IMR-90 (cell line): ENCODE measurements at regions not wholly inside any gene's neighbourhood (a gene's known extent, or its start where the extent isn't known, plus 50 kb on each side); places are given as distances from the start of the nearest gene placed in this dataset.

Experiments
- ATAC-seq: fragments of 200-7000 bp; cut with Tn5 transposase; 2 replicates; pipeline ENCODE4 v1.9.1; 2020; ENCODE audit warnings: low read depth, mild to moderate bottlenecking, moderate library complexity
- BruUV-seq: library from RNA; stranded (reverse); fragments of 400-500 nt; replicated peaks from 2 replicates; lab custom pipeline; 2021; lab: Mats Ljungman, UMichigan
- CTCF ChIA-PET: fragments of 300-600 bp; formaldehyde crosslinking; extraction: SDS; loops from one replicate; lab custom pipeline; 2021; ENCODE audit warnings: antibody characterized with exemption; lab: Yijun Ruan, JAX
- POLR2A ChIA-PET: fragments of 300-600 bp; sonication (Branson Sonifier 250); formaldehyde crosslinking; loops from one replicate; lab custom pipeline; 2022; ENCODE audit warnings: antibody characterized with exemption; ENCODE audit not compliant: unreplicated experiment; lab: Charles Lee
- DNase-seq: peaks from one replicate; pipeline ENCODE4 v3.0.0; 2013
- H2AFZ ChIP-seq: replicated peaks from 2 replicates; pipeline ENCODE3; 2013; ENCODE audit warnings: low read length, mild to moderate bottlenecking; ENCODE audit not compliant: poor library complexity
- H2AK5ac ChIP-seq: 2 replicates; pipeline ENCODE4 v1.6.1; 2013; ENCODE audit warnings: low read depth, low read length, inconsistent platforms
- H2AK9ac ChIP-seq: replicated peaks from 2 replicates; pipeline ENCODE3; 2013; ENCODE audit warnings: mild to moderate bottlenecking, low read depth, low read length, moderate library complexity; ENCODE audit not compliant: poor library complexity
- H2BK120ac ChIP-seq: 2 replicates; pipeline ENCODE4 v1.6.1; 2013; ENCODE audit warnings: low read depth, low read length, inconsistent platforms
- H2BK15ac ChIP-seq: 3 replicates; pipeline ENCODE4 v1.6.1; 2013; ENCODE audit warnings: low read depth, low read length, inconsistent platforms
- H2BK20ac ChIP-seq: 2 replicates; pipeline ENCODE4 v1.6.1; 2013; ENCODE audit warnings: low read depth, mild to moderate bottlenecking, inconsistent platforms, low read length, moderate library complexity
- H2BK5ac ChIP-seq: 2 replicates; pipeline ENCODE4 v1.6.1; 2013; ENCODE audit warnings: mild to moderate bottlenecking, low read depth, low read length, inconsistent platforms; ENCODE audit not compliant: poor library complexity, severe bottlenecking
- H3K14ac ChIP-seq: replicated peaks from 2 replicates; pipeline ENCODE4 v1.6.1; 2013; ENCODE audit warnings: low read depth, low read length, inconsistent platforms
- H3K18ac ChIP-seq: 2 replicates; pipeline ENCODE4 v1.6.1; 2013; ENCODE audit warnings: low read depth, low read length, control low read depth
- H3K23ac ChIP-seq: 2 replicates; pipeline ENCODE4 v1.6.1; 2013; ENCODE audit warnings: low read depth, low read length, inconsistent platforms
- H3K27ac ChIP-seq: 2 replicates; pipeline ENCODE4 v1.5.1; 2013; ENCODE audit warnings: mild to moderate bottlenecking, control low read depth, low read length; ENCODE audit not compliant: insufficient read depth
- H3K27me3 ChIP-seq: 2 replicates; pipeline ENCODE4 v1.6.1; 2013; ENCODE audit warnings: low read length; ENCODE audit not compliant: control insufficient read depth, insufficient read depth
- H3K36me3 ChIP-seq: 2 replicates; pipeline ENCODE4 v1.6.1; 2013; ENCODE audit warnings: low read length, mixed read lengths; ENCODE audit not compliant: control insufficient read depth, insufficient read depth
- H3K4ac ChIP-seq: 2 replicates; pipeline ENCODE4 v1.6.1; 2013; ENCODE audit warnings: low read depth, low read length, inconsistent platforms
- H3K4me1 ChIP-seq: 2 replicates; pipeline ENCODE4 v1.6.1; 2013; ENCODE audit warnings: low read length, mixed read lengths; ENCODE audit not compliant: control insufficient read depth, insufficient read depth
- H3K4me2 ChIP-seq: 2 replicates; pipeline ENCODE4 v1.6.1; 2013; ENCODE audit warnings: low read depth, mild to moderate bottlenecking, control low read depth, low read length, moderate library complexity
- H3K4me3 ChIP-seq: 2 replicates; pipeline ENCODE4 v1.5.1; 2013; ENCODE audit warnings: low read depth, mild to moderate bottlenecking, control low read depth, low read length, moderate library complexity; ENCODE audit not compliant: insufficient read depth
- H3K56ac ChIP-seq: 2 replicates; pipeline ENCODE4 v1.6.1; 2013; ENCODE audit warnings: low read length, inconsistent platforms; ENCODE audit not compliant: insufficient read depth; ENCODE audit errors: extremely low read depth
- H3K79me1 ChIP-seq, 2 experiments: 2 replicates each; pipeline ENCODE4 v1.6.1; 2013; ENCODE audit warnings: low read length in 2 of 2, inconsistent platforms in 1 of 2, low read depth in 1 of 2
- H3K9ac ChIP-seq: 2 replicates; pipeline ENCODE4 v1.6.1; 2013; ENCODE audit warnings: low read depth, low read length, control low read depth
- H3K9me1 ChIP-seq: 2 replicates; pipeline ENCODE4 v1.6.1; 2013; ENCODE audit warnings: low read length, inconsistent platforms; ENCODE audit not compliant: insufficient read depth
- H3K9me3 ChIP-seq: 2 replicates; pipeline ENCODE4 v1.6.1; 2013; ENCODE audit warnings: low read length; ENCODE audit not compliant: control insufficient read depth, insufficient read depth
- H4K20me1 ChIP-seq: 2 replicates; pipeline ENCODE4 v1.6.1; 2013; ENCODE audit warnings: low read length, inconsistent platforms; ENCODE audit not compliant: insufficient read depth
- H4K5ac ChIP-seq: 2 replicates; pipeline ENCODE4 v1.6.1; 2013; ENCODE audit warnings: mild to moderate bottlenecking, low read depth, low read length, control low read depth
- H4K8ac ChIP-seq, 2 experiments: 2 replicates each; pipeline ENCODE4 v1.6.1; 2013; ENCODE audit warnings: low read depth in 2 of 2, low read length in 2 of 2, control low read depth in 1 of 2, inconsistent platforms in 1 of 2
- H4K91ac ChIP-seq: 2 replicates; pipeline ENCODE4 v1.6.1; 2013; ENCODE audit warnings: low read depth, low read length, inconsistent platforms; ENCODE audit not compliant: insufficient read depth
- FOS ChIP-seq: fragments of 150-350 bp; IDR thresholded peaks from 2 replicates; pipeline ENCODE4 v1.6.1; 2016; ENCODE audit warnings: low read depth, low read length
- NFE2L2 ChIP-seq: fragments of 150-350 bp; IDR thresholded peaks from 2 replicates; pipeline ENCODE4 v1.6.1; 2016; ENCODE audit warnings: low read depth, mild to moderate bottlenecking, low read length
- RCOR1 ChIP-seq: IDR thresholded peaks from 2 replicates; pipeline ENCODE4 v1.6.1; 2012; ENCODE audit warnings: mild to moderate bottlenecking, low read length, improper control_type of control experiment; ENCODE audit not compliant: insufficient replicate concordance
- WGBS, 2 experiments: methylation state at CpG; one replicate each; pipeline versions ENCODE4 v1.1.5 to v1.1.7; 2013; ENCODE audit warnings: missing lambda C conversion rate in 2 of 2; ENCODE audit not compliant: insufficient read length in 1 of 2; ENCODE audit errors: extremely low coverage in 2 of 2; 5-methylcytosine and 5-hydroxymethylcytosine counted together
- dilution Hi-C: fragments of 300-500 bp; cut with HindIII; formaldehyde crosslinking; loops from one replicate; pipeline ENCODE4 v1.14.3; 2018; ENCODE audit warnings: low sequenced_read_pairs; ENCODE audit not compliant: unreplicated experiment
- in situ Hi-C: fragments of 300-500 bp; cut with MboI; formaldehyde crosslinking; loops from 3 replicates; pipeline ENCODE4 v1.14.3; 2019; ENCODE audit warnings: low sequenced_read_pairs, inconsistent platforms, mixed read lengths
- intact Hi-C: fragments of 100-400 bp; cut with micrococcal nuclease; formaldehyde crosslinking; loops from 2 replicates; pipeline ENCODE4 v1.10.0; 2022

- no peak overlapping the region for H3K56ac ChIP-seq
- TF ChIP-seq NFE2L2 (no peak), FOS (no peak), RCOR1 (no peak)
- no peak overlapping the region for H3K27ac ChIP-seq
- H3K27me3 ChIP-seq = no peaks in the 10 kb centered on the region
- intact Hi-C loops = no loop called here
- H4K8ac ChIP-seq = no peak overlapping the region
- ATAC-seq = no peak
- H3K79me1 ChIP-seq = no peaks in the 10 kb centered on the region
- ChIA-PET CTCF (no interaction called here), POLR2A (no interaction called here)
- no peaks in the 10 kb centered on the region for H3K9me1 ChIP-seq
- no peak overlapping the region for H3K14ac ChIP-seq
- 87% methylated on average over 7 of the region's 10 CpGs; no CpG with 5 or more reads in 1 of the 2 experiments for WGBS, 2 experiments
- H2AK9ac ChIP-seq = no peak overlapping the region
- H3K36me3 ChIP-seq = peaks cover 7% of the 10 kb centered on the region
- dilution Hi-C loops = no loop called here
- no peak overlapping the region for H3K4me2 ChIP-seq
- no peak for DNase-seq
- no peak overlapping the region for H2BK120ac ChIP-seq
- H3K4me1 ChIP-seq = no peaks in the 10 kb centered on the region
- H4K91ac ChIP-seq = no peak overlapping the region
- H4K5ac ChIP-seq = no peak overlapping the region
- no TSS peak for BruUV-seq
- no peak overlapping the region for H3K4ac ChIP-seq
- no peak overlapping the region for H2BK5ac ChIP-seq
- in situ Hi-C loops = no loop called here
- H2BK20ac ChIP-seq = no peak overlapping the region
- peak overlapping the region; percentile 58 for H2AFZ ChIP-seq
- H3K23ac ChIP-seq = no peak overlapping the region
- no peak overlapping the region for H2AK5ac ChIP-seq
- H2BK15ac ChIP-seq = no peak overlapping the region
- no peak overlapping the region for H3K4me3 ChIP-seq
- no peak overlapping the region for H3K18ac ChIP-seq
- H3K9ac ChIP-seq = no peak overlapping the region
- H3K9me3 ChIP-seq = 0 out of 2 replicates have a peak, but pooled peaks cover 1% of the 10 kb centered on the region
- no peaks in the 10 kb centered on the region for H4K20me1 ChIP-seq
Measured at GRCh38 chr3:124434176-124434575, 296.1 kb upstream of the UMPS start.
